NCI-H82 (cell line): ENCODE measurements at regions not wholly inside any gene's neighbourhood (a gene's known extent, or its start where the extent isn't known, plus 50 kb on each side); places are given as distances from the start of the nearest gene placed in this dataset.
"Not testable (repeated sequence)": the region's sequence is repeated elsewhere in the genome, so short reads cannot be mapped to it uniquely, and the experiment has no call there.

Experiments used
- DNase-seq: peaks from one replicate; lab custom pipeline; 2025; lab: John Stamatoyannopoulos, UW

DNA sequence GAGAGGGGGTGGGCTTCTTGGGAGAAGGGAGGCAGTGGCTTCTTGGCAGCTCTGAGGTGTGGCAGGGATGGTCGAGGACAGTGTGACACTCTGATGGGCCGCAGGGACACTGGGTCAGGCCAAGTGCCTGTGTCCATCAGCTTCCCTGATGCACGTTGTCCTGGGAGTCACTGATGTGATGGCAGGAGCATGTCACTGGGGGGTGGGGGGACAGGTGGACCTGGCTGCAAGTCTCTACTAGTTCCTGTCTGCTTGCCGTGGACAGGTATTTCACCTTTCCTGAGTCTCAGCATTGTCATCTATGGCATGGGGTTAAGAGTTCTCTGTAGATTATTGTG lies 592.9 kb downstream of the TBC1D22A start:
- DNase-seq = no peak

DNA sequence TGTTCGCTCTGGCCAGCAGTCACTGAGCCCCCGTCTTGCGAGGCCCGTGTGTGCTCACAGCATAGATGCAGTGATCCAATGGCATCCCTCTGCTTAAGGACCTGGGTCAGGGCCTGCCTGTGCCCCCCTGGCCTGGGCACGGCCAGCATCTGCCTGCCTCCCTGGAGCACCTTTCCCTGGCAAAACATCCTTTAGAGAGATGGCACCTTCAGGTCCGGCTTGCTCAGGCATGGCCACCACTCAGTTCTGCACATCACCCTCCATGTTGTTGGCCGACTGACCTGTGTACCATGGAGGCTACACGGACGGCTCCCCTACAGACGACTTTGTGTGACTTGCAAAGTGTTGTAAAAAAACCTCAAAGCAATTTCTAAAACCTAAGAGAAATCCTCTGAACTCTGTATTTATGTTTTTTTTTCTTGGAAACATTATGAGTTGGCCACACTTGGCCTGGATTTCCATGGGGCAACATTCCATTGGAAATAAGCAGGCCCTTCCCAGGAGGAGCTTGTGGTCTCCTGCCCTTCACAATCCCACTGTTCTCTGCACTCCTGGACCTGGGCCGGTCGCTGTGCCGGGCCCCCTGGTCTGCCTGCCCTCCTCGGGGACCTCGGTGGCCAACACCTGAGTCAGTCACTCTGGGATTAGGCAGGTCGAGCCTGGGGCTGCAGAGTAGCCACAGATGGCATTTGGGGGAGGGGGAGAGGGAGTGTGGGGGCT lies 592.4 kb downstream of the TBC1D22A start:
- peak; percentile 10 for DNase-seq

DNA sequence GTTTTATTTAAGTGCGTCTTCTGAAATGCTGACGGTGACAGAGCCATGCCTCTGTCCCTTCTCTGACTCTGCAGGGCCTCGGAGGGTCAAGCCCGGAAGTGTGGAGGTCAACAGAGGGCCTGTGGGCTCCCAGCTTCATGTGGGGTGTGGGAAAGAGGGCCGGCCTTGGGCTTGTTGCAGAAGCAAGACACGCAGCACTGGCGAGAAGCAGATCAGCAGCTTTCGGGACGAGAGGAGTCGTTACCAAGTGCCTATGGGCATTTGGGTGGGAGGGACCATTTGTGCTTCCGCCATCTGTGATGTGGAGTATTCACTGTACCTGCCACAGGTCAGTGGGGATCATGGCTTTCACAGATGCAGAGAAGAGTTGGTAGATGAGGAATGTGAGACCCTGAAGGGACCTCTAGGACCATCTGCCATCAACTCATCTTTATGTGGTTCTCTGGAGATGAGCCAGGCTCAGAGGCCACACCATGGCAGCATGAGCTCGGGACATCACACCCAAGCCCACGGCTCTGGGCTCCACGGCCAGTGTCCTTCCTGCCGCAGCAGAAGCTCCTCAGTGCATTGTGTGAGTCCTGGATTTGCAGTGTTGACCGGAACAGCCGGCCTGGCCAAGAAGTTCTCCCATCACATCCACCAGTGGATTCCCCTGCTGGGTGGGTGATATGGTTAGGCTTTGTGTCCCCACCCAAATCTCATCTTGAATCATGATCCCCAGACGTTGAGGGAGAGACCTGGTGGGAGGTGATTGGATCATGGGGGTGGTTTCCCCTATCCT lies 590.7 kb downstream of the TBC1D22A start:
- no peak for DNase-seq

DNA sequence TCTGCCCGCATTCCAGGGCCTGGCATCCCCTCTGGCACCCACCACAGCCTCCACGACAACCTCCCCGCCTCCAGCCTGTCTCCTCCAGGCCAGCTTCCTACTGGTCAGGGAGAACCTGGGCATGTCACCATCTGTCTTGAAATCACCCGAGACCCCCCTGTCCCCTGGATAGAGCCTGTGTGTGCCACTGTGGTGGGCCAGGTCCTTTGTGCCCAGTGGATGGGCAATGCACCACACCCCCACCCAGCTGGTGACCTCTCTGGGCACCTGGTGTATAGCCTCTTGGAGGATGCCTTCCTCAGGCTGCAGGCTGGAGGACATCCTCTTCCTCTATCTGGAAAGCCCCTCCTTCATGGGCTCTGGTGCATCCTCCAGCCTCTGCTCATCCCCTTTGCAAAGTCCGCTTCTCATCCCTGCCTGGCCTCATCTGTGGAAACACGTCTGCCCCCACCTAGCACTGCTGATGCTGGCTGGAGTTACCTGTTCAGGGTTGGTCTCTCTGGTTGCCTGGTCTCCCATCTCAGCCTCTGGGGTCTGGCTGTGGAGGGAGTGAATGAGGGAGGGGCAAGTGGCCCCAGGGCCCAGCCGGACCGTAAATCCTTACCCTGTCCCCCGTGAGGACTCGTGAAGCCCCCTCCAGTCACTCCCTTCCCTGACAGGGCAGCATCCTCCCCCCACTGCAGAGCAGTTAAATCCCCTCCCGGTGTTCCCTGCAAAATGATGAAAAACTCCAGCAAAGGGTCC lies 589.6 kb downstream of the TBC1D22A start:
- no peak for DNase-seq

DNA sequence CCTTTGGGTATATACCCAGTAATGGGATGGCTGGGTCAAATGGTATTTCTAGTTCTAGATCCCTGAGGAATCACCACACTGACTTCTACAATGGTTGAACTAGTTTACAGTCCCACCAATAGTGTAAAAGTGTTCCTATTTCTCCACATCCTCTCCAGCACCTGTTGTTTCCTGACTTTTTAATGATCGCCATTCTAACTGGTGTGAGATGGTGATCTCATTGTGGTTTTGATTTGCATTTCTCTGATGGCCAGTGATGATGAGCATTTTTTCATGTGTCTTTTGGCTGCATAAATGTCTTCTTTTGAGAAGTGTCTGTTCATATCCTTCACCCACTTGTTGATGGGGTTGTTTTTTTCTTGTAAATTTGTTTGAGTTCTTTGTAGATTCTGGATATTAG lies 583.8 kb downstream of the TBC1D22A start:
- DNase-seq = not testable (repeated sequence)

DNA sequence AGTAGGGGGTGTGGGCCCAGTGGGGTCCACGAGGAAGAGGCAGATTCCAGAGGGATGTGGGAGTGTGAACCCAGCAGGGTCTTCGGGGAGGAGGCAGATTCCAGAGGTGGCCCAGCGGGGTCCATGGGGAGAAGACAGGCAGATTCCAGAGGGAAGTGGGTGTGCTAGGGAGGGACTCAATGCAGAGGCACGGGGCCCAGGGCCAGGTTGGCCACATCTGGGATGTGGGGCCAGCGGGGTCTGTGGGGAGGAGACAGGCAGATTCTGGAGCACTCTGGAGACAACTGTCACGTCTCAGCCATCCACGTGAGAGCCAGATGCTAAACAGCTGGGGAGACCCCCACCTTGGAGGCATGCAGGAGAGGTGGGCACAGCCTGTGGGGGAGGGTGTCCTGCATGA lies 582.6 kb downstream of the TBC1D22A start:
- no peak for DNase-seq

DNA sequence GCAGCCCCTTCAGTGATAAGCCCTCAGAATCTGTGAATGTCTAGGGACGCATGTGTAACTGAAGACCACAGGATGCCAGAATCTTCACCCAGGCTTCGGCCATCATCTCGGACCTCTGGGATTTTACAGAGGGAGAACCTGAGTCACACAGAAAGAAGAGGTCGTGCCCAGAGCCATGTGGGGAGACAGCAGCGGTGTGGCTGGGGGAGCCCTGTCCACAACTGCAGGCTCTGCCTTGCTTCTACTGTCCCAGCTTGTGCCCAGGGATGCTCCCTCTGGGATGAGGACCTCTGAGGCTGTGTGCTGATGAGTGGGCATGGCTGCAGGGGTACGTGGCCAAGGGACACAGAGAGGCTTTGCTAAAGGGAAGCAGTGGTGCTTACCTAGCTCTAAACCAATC lies 582.0 kb downstream of the TBC1D22A start:
- no peak for DNase-seq

DNA sequence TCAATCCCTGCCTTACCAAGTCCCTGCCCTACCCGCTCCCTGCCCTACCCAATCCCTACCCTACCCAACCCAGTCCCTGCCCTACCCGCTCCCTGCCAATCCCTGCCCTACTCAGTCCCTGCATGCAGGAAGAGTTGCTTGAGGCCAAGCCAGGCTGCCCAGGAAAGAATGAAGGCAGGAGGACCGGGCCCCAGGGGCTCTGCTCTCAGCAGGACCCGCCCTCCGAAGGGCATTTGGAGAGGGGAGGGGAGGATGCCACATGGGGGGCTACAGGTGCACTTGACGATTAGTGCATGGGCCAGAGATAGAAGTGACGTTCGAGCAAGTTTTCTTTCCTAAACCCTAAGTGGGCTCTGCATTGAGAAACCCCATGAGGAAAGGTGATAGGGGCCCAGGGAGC lies 581.2 kb downstream of the TBC1D22A start:
- DNase-seq = no peak

DNA sequence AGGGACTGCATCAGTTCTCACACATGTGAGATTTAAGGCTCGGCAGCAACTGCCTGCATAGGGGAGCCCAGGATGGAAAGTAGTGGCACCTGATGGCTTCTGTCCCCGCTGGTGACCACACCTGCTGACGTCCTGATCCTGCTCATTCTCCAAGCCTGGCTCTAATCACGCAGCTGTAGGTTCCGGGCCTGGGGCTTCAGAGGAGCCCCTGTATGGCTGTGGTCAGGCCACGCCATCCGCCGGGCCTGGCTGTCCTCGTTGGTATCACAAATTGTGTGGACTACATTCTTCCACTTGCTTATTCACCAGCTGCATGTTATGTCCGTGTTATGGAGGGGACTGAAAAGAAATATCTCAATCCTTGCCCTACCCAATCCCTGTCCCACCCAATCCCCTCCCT lies 580.0 kb downstream of the TBC1D22A start:
- DNase-seq = no peak

DNA sequence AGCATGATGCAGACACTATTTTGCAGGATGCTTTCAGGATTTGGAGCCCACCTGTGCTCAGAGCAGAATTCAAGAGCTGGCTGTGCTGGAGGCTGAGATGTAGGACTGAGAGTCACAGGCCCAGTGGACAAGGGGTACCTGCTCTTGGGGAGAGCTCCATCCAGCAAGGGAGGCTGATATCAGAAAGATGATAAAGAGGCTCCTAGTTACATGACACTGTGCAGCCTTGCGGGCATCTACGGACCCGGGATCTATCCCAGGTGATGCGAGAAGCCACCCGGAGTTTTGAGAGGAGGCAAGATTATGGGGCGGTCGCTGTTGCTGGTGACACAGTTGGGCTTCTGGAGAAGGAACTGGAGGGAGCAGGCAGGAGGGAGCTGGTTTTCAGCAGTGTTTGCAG lies 579.0 kb downstream of the TBC1D22A start:
- DNase-seq = no peak

DNA sequence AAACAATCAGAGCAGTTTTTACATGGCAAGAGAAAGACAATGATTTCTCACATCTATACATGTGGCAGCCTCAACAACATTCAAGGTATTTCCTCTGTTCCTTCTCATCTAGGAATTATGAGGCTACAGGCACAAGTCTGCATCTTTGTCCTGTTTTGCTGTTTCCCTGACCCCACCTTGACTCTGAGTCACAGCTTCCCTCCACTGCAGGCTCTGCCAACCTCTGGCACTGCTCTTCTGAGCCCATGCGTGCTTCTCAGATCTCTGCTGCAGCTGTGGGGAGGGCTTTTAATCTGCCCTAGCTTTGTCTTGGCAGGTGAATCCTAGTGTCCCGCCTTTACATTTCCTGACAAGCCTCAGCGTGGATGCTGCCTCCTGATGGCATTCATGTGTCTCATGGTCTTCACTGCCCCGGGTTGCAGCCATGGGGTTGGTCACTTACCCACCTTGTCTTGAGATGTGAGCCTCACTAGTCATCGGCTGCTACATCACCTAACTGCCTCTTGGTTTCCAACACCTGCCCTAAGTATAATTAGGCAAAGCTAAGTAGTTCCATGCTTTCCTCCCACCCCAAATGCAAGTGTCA lies 578.5 kb downstream of the TBC1D22A start:
- no peak for DNase-seq

DNA sequence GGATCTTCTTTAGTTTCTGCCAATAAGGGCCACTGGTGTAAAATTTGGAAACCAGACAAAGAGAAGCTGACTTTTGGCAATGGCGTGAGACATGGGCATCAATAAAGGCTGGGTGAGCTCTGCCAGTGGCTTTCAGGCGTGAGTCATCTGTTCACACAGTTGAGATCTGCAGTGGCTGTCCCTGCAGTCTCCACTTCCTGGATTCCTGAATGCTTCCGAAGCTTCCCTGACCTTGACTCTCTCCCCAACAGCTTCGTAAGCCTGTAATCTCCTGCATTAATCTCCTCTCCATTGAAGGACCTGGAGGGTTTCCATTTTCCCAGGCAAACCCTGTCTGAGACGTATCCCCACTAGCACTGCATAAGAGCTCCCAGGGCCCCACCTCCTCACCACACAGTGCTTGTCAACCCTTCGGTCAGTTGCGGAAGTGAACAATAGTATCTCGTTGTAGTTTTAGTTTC lies 574.7 kb downstream of the TBC1D22A start:
- DNase-seq = peak; percentile 80

DNA sequence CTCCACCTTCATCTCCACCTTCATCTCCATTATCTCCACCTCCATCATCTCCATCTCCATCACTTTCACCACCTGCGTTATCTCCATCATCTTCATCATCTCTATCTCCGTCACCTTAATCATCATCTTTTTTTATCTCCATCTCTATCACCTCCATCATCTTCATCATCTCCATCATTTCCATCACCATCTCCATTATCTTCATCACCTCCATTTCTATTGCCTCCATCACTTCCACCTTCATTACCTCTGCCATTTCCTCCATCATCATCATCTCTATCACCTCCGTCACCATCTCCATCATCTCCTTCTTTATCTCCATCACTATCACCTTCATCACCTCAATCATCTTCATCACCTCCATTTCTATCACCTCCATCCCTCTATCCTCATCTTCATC lies 573.5 kb downstream of the TBC1D22A start:
- no peak for DNase-seq

DNA sequence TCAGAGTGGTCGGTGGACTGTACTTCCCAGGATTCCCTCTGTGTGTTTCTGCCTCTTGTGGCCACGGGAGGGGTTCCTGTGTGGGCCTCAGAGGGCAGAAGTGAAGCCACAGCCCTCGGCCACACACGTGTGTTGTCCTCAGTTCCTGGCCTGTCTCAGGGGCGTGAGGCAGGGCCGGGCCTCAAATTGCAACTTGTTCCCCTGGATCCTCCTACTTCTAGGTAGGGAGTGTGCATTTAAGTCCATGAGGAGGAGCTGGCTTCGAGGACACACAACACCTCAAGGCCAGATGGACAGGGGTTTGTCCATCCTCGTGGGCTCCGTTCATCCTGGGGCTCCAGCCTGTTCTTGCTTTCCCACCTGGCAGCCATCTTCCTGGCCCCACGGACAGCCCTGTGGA lies 573.0 kb downstream of the TBC1D22A start:
- DNase-seq = no peak

DNA sequence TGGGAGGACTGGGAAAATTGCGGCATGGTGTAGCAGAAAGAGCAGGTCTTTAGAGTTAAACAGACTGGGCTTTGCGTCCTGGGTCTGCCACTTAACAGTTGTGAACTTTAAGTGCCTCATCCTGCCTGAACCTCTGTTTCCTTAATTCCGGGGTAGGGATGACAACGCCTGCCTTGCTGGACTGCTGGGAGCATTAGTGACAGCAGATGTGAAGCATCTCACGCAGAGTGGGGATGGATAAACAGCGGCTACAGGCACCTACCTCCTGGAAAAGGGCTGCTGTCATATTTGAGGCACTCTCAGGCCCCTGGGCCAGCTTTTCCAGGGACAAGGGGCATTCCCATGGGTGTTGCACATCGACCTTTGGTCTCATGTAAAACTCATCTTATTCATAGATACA lies 572.2 kb downstream of the TBC1D22A start:
- DNase-seq = peak; percentile 11

DNA sequence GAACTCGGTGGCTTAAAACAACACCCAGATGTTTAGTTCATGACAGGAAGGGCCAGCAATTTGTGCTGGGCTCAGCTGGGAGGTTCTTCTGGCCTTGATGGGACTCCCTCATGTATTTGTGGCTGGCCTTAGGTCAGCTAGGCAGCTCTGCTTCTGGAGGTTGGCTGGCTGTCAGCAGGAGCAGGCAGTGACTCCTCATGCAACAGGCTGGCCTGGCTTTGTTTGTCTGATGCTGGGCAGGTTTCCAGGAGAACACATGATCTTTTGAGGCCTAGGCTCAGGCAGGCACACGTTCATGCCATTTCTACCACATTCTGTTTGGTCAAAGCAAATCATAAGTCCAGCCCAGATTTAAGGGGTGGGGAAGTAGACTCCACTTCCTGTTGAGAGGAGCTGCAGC lies 571.2 kb downstream of the TBC1D22A start:
- no peak for DNase-seq

DNA sequence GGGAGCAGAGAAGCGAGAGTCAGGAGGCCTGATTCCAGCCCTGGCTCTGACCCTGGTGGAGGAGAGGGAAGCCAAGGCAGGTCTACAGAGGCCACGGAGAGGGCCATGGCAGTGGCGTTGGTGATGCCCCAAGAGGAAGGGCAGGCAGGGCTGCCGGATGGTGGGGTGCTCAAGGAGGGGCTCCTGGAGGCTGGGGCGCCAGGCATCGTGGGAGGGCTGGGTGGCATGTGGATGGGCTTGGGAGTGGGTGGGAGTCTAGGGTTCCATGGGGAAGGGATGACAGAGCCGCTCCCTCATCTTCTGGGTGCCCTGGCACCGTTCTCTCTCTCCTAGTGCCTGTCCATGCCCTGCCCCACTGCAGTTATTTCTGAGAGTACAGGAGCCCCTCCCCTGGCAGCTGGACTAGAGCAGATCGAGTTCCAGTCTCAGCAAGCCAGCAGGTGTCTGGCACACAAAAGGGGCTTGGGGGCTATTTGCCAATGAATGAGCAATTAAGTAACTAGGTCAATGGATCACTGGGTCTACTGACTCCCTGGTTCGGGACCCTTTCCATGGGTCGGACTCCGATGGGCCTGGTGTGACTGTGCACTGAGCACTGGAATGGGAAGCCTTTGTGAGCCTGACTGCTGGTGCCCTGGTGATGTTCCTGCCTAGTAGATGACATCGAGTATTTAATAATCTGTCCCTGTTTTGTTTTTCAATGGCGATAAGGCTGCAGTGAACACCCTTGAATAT lies 570.0 kb downstream of the TBC1D22A start:
- DNase-seq = no peak

DNA sequence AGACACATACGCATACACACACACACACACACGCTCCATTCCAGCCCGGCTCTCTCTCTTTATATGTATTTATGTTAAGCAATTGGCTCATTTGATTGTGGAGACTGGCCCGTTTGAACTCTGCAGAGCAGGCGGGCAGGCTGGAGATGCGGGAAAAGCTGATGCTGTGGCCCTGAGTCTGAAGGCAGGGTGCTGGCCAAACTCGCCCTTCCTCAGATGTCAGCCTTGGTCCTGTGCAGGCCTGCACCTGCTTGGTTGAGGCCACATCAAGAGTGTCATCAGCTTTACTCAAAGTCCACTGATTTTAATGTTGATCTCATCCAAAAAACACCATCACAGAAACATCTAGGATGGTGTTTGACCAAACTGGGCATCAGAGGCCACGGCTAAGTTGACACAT lies 569.3 kb downstream of the TBC1D22A start:
- no peak for DNase-seq

DNA sequence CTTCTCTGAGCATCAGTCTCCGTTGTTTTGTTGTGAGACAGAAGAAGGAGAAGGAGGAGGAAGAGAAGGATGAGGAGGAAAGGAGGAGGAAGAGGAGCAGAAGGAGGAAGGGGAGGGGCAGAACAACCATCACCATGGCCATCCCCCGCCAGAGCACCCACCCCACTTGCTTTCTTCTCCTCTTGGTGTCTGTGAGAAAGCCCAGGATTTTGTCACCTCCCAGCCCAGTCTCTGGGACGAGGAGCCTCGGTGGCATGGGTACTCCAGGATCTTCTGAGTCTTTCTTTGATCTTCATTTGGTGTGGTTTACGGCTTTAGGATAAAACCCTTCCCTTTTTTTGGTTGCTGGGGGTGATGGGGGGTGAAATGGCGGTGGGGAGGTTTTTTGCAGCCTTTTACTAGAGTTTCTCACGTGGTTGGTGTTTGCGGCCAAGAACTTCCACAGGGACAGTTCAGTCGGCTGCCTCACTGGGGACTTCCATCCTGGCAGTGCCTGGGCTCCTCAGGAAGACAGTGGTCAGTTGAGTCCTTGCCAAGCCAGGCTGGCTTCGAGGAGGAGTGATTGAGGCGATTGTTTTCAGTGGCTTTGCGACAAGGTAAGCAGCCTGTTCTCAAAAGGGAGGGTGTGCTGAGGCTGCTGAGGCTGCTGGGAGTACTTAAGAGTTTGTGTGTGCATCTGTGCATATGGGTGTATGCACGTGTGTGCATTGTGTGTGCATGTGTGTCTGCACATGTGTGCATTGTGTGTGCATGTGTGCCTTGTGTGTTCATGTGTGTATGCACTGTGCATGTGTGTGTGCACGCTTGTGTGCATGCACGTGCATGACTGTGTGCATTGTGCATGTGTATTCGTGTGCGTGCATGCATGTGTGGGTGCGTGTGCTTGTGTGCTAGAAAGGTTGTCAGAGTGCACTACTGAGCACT lies 567.5 kb downstream of the TBC1D22A start:
- DNase-seq = no peak

DNA sequence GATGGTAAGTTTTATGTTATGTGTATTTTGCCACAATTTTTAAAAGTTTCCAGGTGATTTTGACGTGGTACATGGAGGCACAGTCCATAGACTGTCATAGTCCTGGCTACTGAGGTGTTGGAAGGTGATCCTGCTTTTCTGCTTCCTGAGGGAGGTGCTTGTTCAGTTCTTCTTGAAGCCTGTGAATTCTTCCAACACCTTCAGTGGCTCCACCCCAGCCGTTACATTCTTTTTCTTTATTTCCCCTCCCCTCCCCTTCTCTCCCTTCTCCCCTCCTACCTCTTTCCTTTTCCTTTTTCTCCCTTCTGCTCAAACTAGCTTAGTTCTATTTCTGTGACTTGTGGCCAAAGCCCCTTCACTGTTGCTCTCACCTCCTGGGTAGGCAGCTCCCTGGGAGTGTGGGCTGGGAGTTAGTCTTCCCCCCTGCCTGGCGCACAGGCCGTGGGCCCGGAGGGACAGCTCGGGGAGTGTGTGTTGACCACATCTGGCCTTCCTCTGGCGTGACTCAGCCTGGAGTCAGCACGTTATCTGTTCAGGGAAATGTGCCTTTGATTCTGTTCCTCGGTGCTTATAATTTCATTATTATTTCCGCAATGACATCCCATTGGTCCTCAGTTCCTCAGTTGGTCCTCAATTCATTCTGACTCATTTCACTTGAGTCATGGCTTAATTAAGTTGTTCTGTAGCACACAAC lies 566.2 kb downstream of the TBC1D22A start:
- DNase-seq = no peak
